ENCODE measurements at regions not wholly inside any gene's neighbourhood (a gene's known extent, or its start where the extent isn't known, plus 50 kb on each side); places are given as distances from the start of the nearest gene placed in this dataset.

GRCh38 chr13:74511523-74511922 is 377.3 kb upstream of the KLF12 start:
- TF ChIP-seq CTCF (IDR thresholded peaks at IDR 0.05; ENCODE audit: low read length) (no peak), EZH2phosphoT487 (IDR thresholded peaks at IDR 0.05; ENCODE audit: low read length) (no peak), EZH2 (optimal IDR thresholded peaks at IDR 0.05; ENCODE audit: low read depth, low read length) (no peak)
